ENCODE measurements at regions not wholly inside any gene's neighbourhood (a gene's known extent, or its start where the extent isn't known, plus 50 kb on each side); places are given as distances from the start of the nearest gene placed in this dataset.

- Histone ChIP-seq H3K27ac (no peak overlapping the region), H3K4me1 (no peaks in the 10 kb centered on the region), H3K9me3 (no peaks in the 10 kb centered on the region), H3K4me3 (no peak overlapping the region), H3K4me2 (no peak overlapping the region)
- ChIA-PET CTCF (no interaction called here), POLR2A (no interaction called here)
- TF ChIP-seq TP53 (CRISPR knock-in tag; IDR thresholded peaks at IDR 0.05) (no peak), GATA3 (IDR thresholded peaks at IDR 0.05; ENCODE audit: borderline replicate concordance) (no peak), E2F6 (IDR thresholded peaks at IDR 0.05; ENCODE audit: borderline replicate concordance, low read depth) (no peak), ZFP36 (IDR thresholded peaks at IDR 0.05; ENCODE audit: borderline replicate concordance, partially characterized antibody) (no peak), ZSCAN20 (CRISPR knock-in tag; IDR thresholded peaks at IDR 0.05) (no peak), CHD4 (IDR thresholded peaks at IDR 0.05; ENCODE audit: borderline replicate concordance) (no peak), PHF8 (IDR thresholded peaks at IDR 0.05; ENCODE audit: borderline replicate concordance, low read depth) (no peak), ATOH8 (CRISPR knock-in tag; IDR thresholded peaks at IDR 0.05; ENCODE audit: low read depth) (no peak), ESRRA (IDR thresholded peaks at IDR 0.05; ENCODE audit: borderline replicate concordance, low read length) (no peak)
- WGBS (ENCODE audit: missing lambda C conversion rate) = 1% methylated on average over 2 of the region's 2 CpGs
- ATAC-seq (no peak), DNase-seq (ENCODE audit: low read depth in 1 of 2, low spot score in 1 of 2) (no peak), FAIRE-seq (no peak)
These were observed 1109.7 kb upstream of the FLRT2 start for GRCh38 chr14:84420221-84420620.

- ChIA-PET POLR2A (no interaction called here), CTCF (no interaction called here)
- no peak for DNase-seq (ENCODE audit: low read depth in 1 of 2, low spot score in 1 of 2)
- Histone ChIP-seq H3K9me3 (no peaks in the 10 kb centered on the region), H3K4me1 (no peaks in the 10 kb centered on the region), H3K27ac (no peak overlapping the region), H3K4me3 (no peak overlapping the region), H3K4me2 (no peak overlapping the region)
- TF ChIP-seq HOXB13 (CRISPR knock-in tag; IDR thresholded peaks at IDR 0.05; ENCODE audit: low read depth) (no peak), RFX5 (IDR thresholded peaks at IDR 0.05) (no peak), GATA3 (IDR thresholded peaks at IDR 0.05; ENCODE audit: borderline replicate concordance) (no peak), E2F6 (IDR thresholded peaks at IDR 0.05; ENCODE audit: borderline replicate concordance, low read depth) (no peak), CHD2 (IDR thresholded peaks at IDR 0.05; ENCODE audit: low read length, partially characterized antibody) (no peak), FOXS1 (CRISPR knock-in tag; IDR thresholded peaks at IDR 0.05) (no peak), TFCP2L1 (CRISPR knock-in tag; IDR thresholded peaks at IDR 0.05) (no peak), JUN (IDR thresholded peaks at IDR 0.05) (no peak), HOXA7 (CRISPR knock-in tag; IDR thresholded peaks at IDR 0.05) (no peak)
- no peak for ATAC-seq
- FAIRE-seq = no peak
These were observed 1108.3 kb upstream of the FLRT2 start for GRCh38 chr14:84421621-84422020.

GRCh38 chr14:84425968-84426367, 1104.0 kb upstream of the FLRT2 start:
- no peak overlapping the region for H3K4me3 ChIP-seq
- ATAC-seq (no peak), DNase-seq (ENCODE audit: low read depth in 1 of 2, low spot score in 1 of 2) (no peak), FAIRE-seq (no peak)
- no peak overlapping the region for H3K4me2 ChIP-seq
- 29% methylated on average over 2 of the region's 2 CpGs for WGBS (ENCODE audit: missing lambda C conversion rate)
- no peaks in the 10 kb centered on the region for H3K4me1 ChIP-seq
- ChIA-PET POLR2A (no interaction called here), CTCF (no interaction called here)
- TF ChIP-seq RARB (CRISPR knock-in tag; IDR thresholded peaks at IDR 0.05) (no peak), BCL3 (IDR thresholded peaks at IDR 0.05) (no peak), PBX3 (IDR thresholded peaks at IDR 0.05) (no peak), CEBPB (IDR thresholded peaks at IDR 0.05) (no peak), TFCP2L1 (CRISPR knock-in tag; IDR thresholded peaks at IDR 0.05) (no peak), MAFK (IDR thresholded peaks at IDR 0.05; ENCODE audit: partially characterized antibody) (no peak), CTCF (IDR thresholded peaks at IDR 0.05) (no peak)
- no peak overlapping the region for H3K27ac ChIP-seq
- H3K9me3 ChIP-seq = no peaks in the 10 kb centered on the region
